ENCODE measurements at regions not wholly inside any gene's neighbourhood (a gene's known extent, or its start where the extent isn't known, plus 50 kb on each side); places are given as distances from the start of the nearest gene placed in this dataset.
A peak's percentile ranks its signal among the peaks of the same experiment; 100 is the strongest.
"Not testable (repeated sequence)": the region's sequence is repeated elsewhere in the genome, so short reads cannot be mapped to it uniquely, and the experiment has no call there.

GRCh38 chr1:244106837-244107493 lies 55.9 kb downstream of the ZBTB18 start:
- DNase-seq (ENCODE audit: low read depth): no peak

- DNase-seq (ENCODE audit: low read depth): no peak
Observed at GRCh38 chr1:244111027-244111426, 59.9 kb downstream of the ZBTB18 start.

- DNase-seq (ENCODE audit: low read depth): peak; percentile 16
Observed at GRCh38 chr1:244112041-244112440, 61.0 kb downstream of the ZBTB18 start.

GRCh38 chr1:244112636-244113035 lies 61.6 kb downstream of the ZBTB18 start:
- peak; percentile 76 for DNase-seq (ENCODE audit: low read depth)

GRCh38 chr1:244113532-244114320 lies 62.6 kb downstream of the ZBTB18 start:
- DNase-seq (ENCODE audit: low read depth): peak; percentile 59

GRCh38 chr1:244114892-244115291 lies 63.8 kb downstream of the ZBTB18 start:
- DNase-seq (ENCODE audit: low read depth): no peak

- DNase-seq (ENCODE audit: low read depth): no peak
Observed at GRCh38 chr1:244116946-244117345, 65.9 kb downstream of the ZBTB18 start.

GRCh38 chr1:244118109-244118761 lies 67.2 kb downstream of the ZBTB18 start:
- DNase-seq (ENCODE audit: low read depth): peak; percentile 26

GRCh38 chr1:244128591-244129383 lies 77.7 kb downstream of the ZBTB18 start:
- DNase-seq (ENCODE audit: low read depth): no peak

- DNase-seq (ENCODE audit: low read depth): no peak
Observed at GRCh38 chr1:244137276-244137675, 86.2 kb downstream of the ZBTB18 start.

- DNase-seq (ENCODE audit: low read depth): peak; percentile 25
Observed at GRCh38 chr1:244137725-244138124, 86.6 kb downstream of the ZBTB18 start.

GRCh38 chr1:244138399-244138798 lies 87.3 kb downstream of the ZBTB18 start:
- DNase-seq (ENCODE audit: low read depth): no peak

GRCh38 chr1:244139655-244140054 lies 88.6 kb downstream of the ZBTB18 start:
- DNase-seq (ENCODE audit: low read depth): no peak

GRCh38 chr1:244140420-244140819 lies 89.3 kb downstream of the ZBTB18 start:
- DNase-seq (ENCODE audit: low read depth): no peak

- no peak for DNase-seq (ENCODE audit: low read depth)
Observed at GRCh38 chr1:244144053-244144452, 93.0 kb downstream of the ZBTB18 start.

- no peak for DNase-seq (ENCODE audit: low read depth)
Observed at GRCh38 chr1:244150071-244150470, 99.0 kb downstream of the ZBTB18 start.

- DNase-seq (ENCODE audit: low read depth): no peak
Observed at GRCh38 chr1:244150665-244151064, 99.6 kb downstream of the ZBTB18 start.

- DNase-seq (ENCODE audit: low read depth): no peak
Observed at GRCh38 chr1:244151537-244151936, 100.5 kb downstream of the ZBTB18 start.

GRCh38 chr1:244154508-244154871 lies 103.4 kb downstream of the ZBTB18 start:
- DNase-seq (ENCODE audit: low read depth): no peak

GRCh38 chr1:244154872-244155531 lies 103.9 kb downstream of the ZBTB18 start:
- DNase-seq (ENCODE audit: low read depth): no peak

GRCh38 chr1:244155661-244156060 lies 104.6 kb downstream of the ZBTB18 start:
- no peak for DNase-seq (ENCODE audit: low read depth)

GRCh38 chr1:244156617-244157016 lies 105.5 kb downstream of the ZBTB18 start:
- not testable (repeated sequence) for DNase-seq (ENCODE audit: low read depth)

Measured in iris pigment epithelial cell (primary cell).